Nephron progenitor cell (in vitro differentiated cells): ENCODE measurements at regions not wholly inside any gene's neighbourhood (a gene's known extent, or its start where the extent isn't known, plus 50 kb on each side); places are given as distances from the start of the nearest gene placed in this dataset.

Source experiments
- DNase-seq: peaks from one replicate; pipeline ENCODE4 v3.0.0; 2021
- H3K27ac Mint-ChIP-seq: 2 replicates; pipeline ENCODE4 v1.8.0; 2021; ENCODE audit warnings: mild to moderate bottlenecking, moderate library complexity, mixed read lengths
- H3K27me3 Mint-ChIP-seq: 2 replicates; pipeline ENCODE4 v1.8.0; 2021; ENCODE audit warnings: mild to moderate bottlenecking, low read depth, mixed read lengths; ENCODE audit not compliant: poor library complexity
- H3K36me3 Mint-ChIP-seq: 2 replicates; pipeline ENCODE4 v1.8.0; 2021; ENCODE audit warnings: low read depth, mixed read lengths
- H3K4me1 Mint-ChIP-seq: 2 replicates; pipeline ENCODE4 v1.8.0; 2021; ENCODE audit warnings: mixed read lengths
- H3K4me3 Mint-ChIP-seq: 2 replicates; pipeline ENCODE4 v1.8.0; 2021; ENCODE audit warnings: mild to moderate bottlenecking, moderate library complexity, mixed read lengths
- H3K9me3 Mint-ChIP-seq: 2 replicates; pipeline ENCODE4 v1.8.0; 2021; ENCODE audit warnings: mild to moderate bottlenecking, moderate library complexity, mixed read lengths
- CTCF ChIP-seq: fragments of 200-600 bp; sonication (generic); IDR thresholded peaks from 2 replicates; pipeline ENCODE4 v1.5.0; 2021; ENCODE audit warnings: antibody characterized with exemption

GRCh38 chr20:16848526-16848925 is 100.4 kb downstream of the OTOR start:
- Mint-ChIP-seq H3K36me3 (no peaks in the 10 kb centered on the region), H3K4me3 (no peak overlapping the region), H3K27me3 (peaks cover 7% of the 10 kb centered on the region), H3K4me1 (no peaks in the 10 kb centered on the region), H3K9me3 (peaks cover 8% of the 10 kb centered on the region), H3K27ac (no peak overlapping the region)
- DNase-seq: no peak
- no peak for TF ChIP-seq CTCF

DNA sequence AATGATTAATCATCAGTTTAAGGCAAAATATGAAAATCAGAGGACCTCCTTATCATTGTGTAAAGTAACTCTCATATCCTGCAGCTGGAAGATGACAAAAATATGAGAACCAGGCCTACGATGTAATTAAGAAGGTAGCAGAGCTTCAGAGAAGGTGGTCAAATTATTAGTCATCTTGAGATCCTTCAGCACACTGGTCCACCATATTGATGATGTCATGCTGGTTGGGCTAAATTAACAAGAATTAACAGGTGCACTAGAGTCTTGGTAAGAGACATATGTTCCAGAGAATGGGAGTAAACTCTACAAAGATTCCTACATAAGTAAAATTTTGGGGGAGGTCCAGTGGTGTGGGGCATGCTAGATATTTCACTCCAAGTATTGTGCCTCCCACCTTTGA is 112.8 kb downstream of the OTOR start:
- H3K4me1 Mint-ChIP-seq: no peaks in the 10 kb centered on the region
- H3K27me3 Mint-ChIP-seq: peaks cover 3% of the 10 kb centered on the region
- H3K4me3 Mint-ChIP-seq: no peak overlapping the region
- TF ChIP-seq CTCF: no peak
- H3K27ac Mint-ChIP-seq: no peak overlapping the region
- DNase-seq: no peak
- H3K36me3 Mint-ChIP-seq: no peaks in the 10 kb centered on the region
- H3K9me3 Mint-ChIP-seq: peaks cover 10% of the 10 kb centered on the region

DNA sequence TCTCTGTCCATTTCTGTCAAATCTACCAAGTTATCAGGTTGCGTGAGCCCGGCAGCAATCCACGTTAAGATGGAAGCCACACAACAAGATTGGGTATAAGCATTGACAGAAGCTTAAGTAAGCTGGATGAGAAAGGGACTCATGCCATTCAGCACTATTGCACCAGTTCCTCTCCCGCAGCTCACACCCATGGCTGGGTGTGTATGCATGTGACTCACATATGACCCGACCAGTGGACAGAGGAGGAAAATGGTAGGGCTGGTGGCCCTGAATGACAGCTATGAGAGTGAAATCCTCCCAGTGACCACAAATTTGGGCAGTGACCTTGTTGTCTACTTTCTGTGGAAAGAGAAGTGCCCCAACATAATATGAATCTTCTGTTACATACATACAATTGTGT is 113.5 kb downstream of the OTOR start:
- H3K27ac Mint-ChIP-seq: no peak overlapping the region
- H3K4me1 Mint-ChIP-seq: no peaks in the 10 kb centered on the region
- H3K36me3 Mint-ChIP-seq: no peaks in the 10 kb centered on the region
- peaks cover 7% of the 10 kb centered on the region for H3K9me3 Mint-ChIP-seq
- peaks cover 3% of the 10 kb centered on the region for H3K27me3 Mint-ChIP-seq
- H3K4me3 Mint-ChIP-seq: no peak overlapping the region
- no peak for DNase-seq
- TF ChIP-seq CTCF: no peak

GRCh38 chr20:16863303-16863702 is 115.1 kb downstream of the OTOR start:
- H3K27me3 Mint-ChIP-seq: peaks cover 3% of the 10 kb centered on the region
- no peak for DNase-seq
- H3K27ac Mint-ChIP-seq: no peak overlapping the region
- no peaks in the 10 kb centered on the region for H3K4me1 Mint-ChIP-seq
- no peak for TF ChIP-seq CTCF
- no peak overlapping the region for H3K4me3 Mint-ChIP-seq
- peaks cover 4% of the 10 kb centered on the region for H3K9me3 Mint-ChIP-seq
- no peaks in the 10 kb centered on the region for H3K36me3 Mint-ChIP-seq

- TF ChIP-seq CTCF: no peak
- H3K27ac Mint-ChIP-seq: no peak overlapping the region
- H3K9me3 Mint-ChIP-seq: peaks cover 4% of the 10 kb centered on the region
- no peak for DNase-seq
- no peak overlapping the region for H3K4me3 Mint-ChIP-seq
- H3K36me3 Mint-ChIP-seq: no peaks in the 10 kb centered on the region
- peaks cover 3% of the 10 kb centered on the region for H3K27me3 Mint-ChIP-seq
- no peaks in the 10 kb centered on the region for H3K4me1 Mint-ChIP-seq
Measured at GRCh38 chr20:16864069-16864468, 115.9 kb downstream of the OTOR start.

- Mint-ChIP-seq H3K4me1 (no peaks in the 10 kb centered on the region), H3K4me3 (no peak overlapping the region), H3K36me3 (no peaks in the 10 kb centered on the region), H3K27me3 (peaks cover 3% of the 10 kb centered on the region), H3K27ac (no peak overlapping the region), H3K9me3 (peaks cover 4% of the 10 kb centered on the region)
- TF ChIP-seq CTCF: no peak
- no peak for DNase-seq
Measured at GRCh38 chr20:16864963-16865362, 116.8 kb downstream of the OTOR start.
